Cardiac muscle cell (in vitro differentiated cells and primary cell): ENCODE measurements at regions not wholly inside any gene's neighbourhood (a gene's known extent, or its start where the extent isn't known, plus 50 kb on each side); places are given as distances from the start of the nearest gene placed in this dataset.

Experiments
- DNase-seq, 2 donors: peaks; one replicate each; pipeline versions ENCODE4 v3.0.0 to v3.0.0-alpha.2; 2010 to 2017; ENCODE audit warnings: low read depth in 1 of 2, low spot score in 1 of 2
- H3K27ac ChIP-seq: fragments of 200-600 bp; sonication (generic); 2 replicates; pipeline ENCODE4 v1.5.1; 2016
- H3K27me3 ChIP-seq: fragments of 200-600 bp; sonication (generic); 2 replicates; pipeline ENCODE4 v1.6.0; 2016; ENCODE audit warnings: control low read depth
- H3K36me3 ChIP-seq: fragments of 200-600 bp; sonication (generic); 2 replicates; pipeline ENCODE4 v1.5.1; 2016; ENCODE audit warnings: control low read depth
- H3K4me1 ChIP-seq: fragments of 200-600 bp; sonication (generic); 2 replicates; pipeline ENCODE4 v1.8.1; 2017; ENCODE audit warnings: low read depth, mild to moderate bottlenecking, mixed run types
- H3K4me3 ChIP-seq: fragments of 200-600 bp; sonication (generic); 2 replicates; pipeline ENCODE4 v1.5.1; 2016; ENCODE audit warnings: mild to moderate bottlenecking
- H3K9me3 ChIP-seq: fragments of 200-600 bp; sonication (generic); 2 replicates; pipeline ENCODE4 v1.5.1; 2017; ENCODE audit warnings: low read depth, mild to moderate bottlenecking, control low read depth
- CTCF ChIP-seq: IDR thresholded peaks from 2 replicates; pipeline ENCODE4 v1.5.1; 2012; ENCODE audit warnings: low read depth, mild to moderate bottlenecking, low read length

- Histone ChIP-seq H3K4me3 (no peak overlapping the region), H3K9me3 (no peaks in the 10 kb centered on the region), H3K27me3 (no peaks in the 10 kb centered on the region), H3K4me1 (no peaks in the 10 kb centered on the region), H3K36me3 (no peaks in the 10 kb centered on the region), H3K27ac (no peak overlapping the region)
- no peak for DNase-seq
- TF ChIP-seq CTCF, result no peak
These were observed 53.0 kb upstream of the RAB18 start for GRCh38 chr10:27451054-27451453.

- no peaks in the 10 kb centered on the region for H3K9me3 ChIP-seq
- no peaks in the 10 kb centered on the region for H3K36me3 ChIP-seq
- H3K27ac ChIP-seq, result no peak overlapping the region
- H3K4me1 ChIP-seq, result no peaks in the 10 kb centered on the region
- H3K4me3 ChIP-seq, result no peak overlapping the region
- no peak for DNase-seq
- no peak for TF ChIP-seq CTCF
- H3K27me3 ChIP-seq, result no peaks in the 10 kb centered on the region
These were observed 53.9 kb upstream of the RAB18 start for GRCh38 chr10:27450225-27450624.

- DNase-seq, result no peak
- no peaks in the 10 kb centered on the region for H3K4me1 ChIP-seq
- H3K9me3 ChIP-seq, result no peaks in the 10 kb centered on the region
- H3K36me3 ChIP-seq, result no peaks in the 10 kb centered on the region
- H3K27ac ChIP-seq, result no peak overlapping the region
- no peak overlapping the region for H3K4me3 ChIP-seq
- TF ChIP-seq CTCF, result no peak
- no peaks in the 10 kb centered on the region for H3K27me3 ChIP-seq
These were observed 54.5 kb upstream of the RAB18 start for GRCh38 chr10:27449571-27449970.

- no peaks in the 10 kb centered on the region for H3K4me1 ChIP-seq
- no peaks in the 10 kb centered on the region for H3K36me3 ChIP-seq
- TF ChIP-seq CTCF, result no peak
- H3K9me3 ChIP-seq, result no peaks in the 10 kb centered on the region
- H3K4me3 ChIP-seq, result no peak overlapping the region
- no peaks in the 10 kb centered on the region for H3K27me3 ChIP-seq
- DNase-seq, result peak in 1 of 2 donors; percentile 8
- no peak overlapping the region for H3K27ac ChIP-seq
These were observed 55.2 kb upstream of the RAB18 start for GRCh38 chr10:27448921-27449320.

GRCh38 chr10:27447540-27447939 is 56.6 kb upstream of the RAB18 start:
- no peak for TF ChIP-seq CTCF
- Histone ChIP-seq H3K9me3 (no peaks in the 10 kb centered on the region), H3K27me3 (no peaks in the 10 kb centered on the region), H3K4me3 (no peak overlapping the region), H3K36me3 (no peaks in the 10 kb centered on the region), H3K27ac (no peak overlapping the region), H3K4me1 (no peaks in the 10 kb centered on the region)
- no peak for DNase-seq
